Keratinocyte (primary cell): ENCODE measurements at regions not wholly inside any gene's neighbourhood (a gene's known extent, or its start where the extent isn't known, plus 50 kb on each side); places are given as distances from the start of the nearest gene placed in this dataset.

Source experiments
- DNase-seq: peaks from one replicate; pipeline ENCODE4 v3.0.0-alpha.2; 2011; ENCODE audit warnings: low read depth, missing footprints, low spot score
- FAIRE-seq: peaks from 2 replicates; lab custom pipeline; 2011; peaks lifted over from hg19 to GRCh38; lab: Jason Lieb, UNC
- H2AFZ ChIP-seq: 2 replicates; pipeline ENCODE4 v1.6.0; 2012; ENCODE audit warnings: low read length, control low read depth, inconsistent platforms; ENCODE audit not compliant: control insufficient read depth
- H3K27ac ChIP-seq: 2 replicates; pipeline ENCODE4 v1.5.1; 2011; ENCODE audit warnings: low read length; ENCODE audit not compliant: control insufficient read depth, insufficient read depth
- H3K27me3 ChIP-seq: 3 replicates; pipeline ENCODE4 v1.6.0; 2011; ENCODE audit warnings: low read length; ENCODE audit not compliant: control insufficient read depth, insufficient read depth; ENCODE audit errors: extremely low read depth
- H3K36me3 ChIP-seq, 2 experiments: 2 replicates in 1 of 2; 3 replicates in 1 of 2; pipeline ENCODE4 v1.5.1; 2011; ENCODE audit warnings: low read length in 2 of 2, mild to moderate bottlenecking in 1 of 2; ENCODE audit not compliant: control insufficient read depth in 2 of 2, insufficient read depth in 2 of 2; ENCODE audit errors: extremely low read depth in 1 of 2
- H3K4me1 ChIP-seq: 3 replicates; pipeline ENCODE4 v1.5.1; 2011; ENCODE audit warnings: low read length; ENCODE audit not compliant: control insufficient read depth, insufficient read depth; ENCODE audit errors: extremely low read depth
- H3K4me2 ChIP-seq: 3 replicates; pipeline ENCODE4 v1.6.0; 2011; ENCODE audit warnings: low read depth, low read length; ENCODE audit not compliant: control insufficient read depth, insufficient read depth; ENCODE audit errors: extremely low read depth
- H3K4me3 ChIP-seq, 3 experiments: fragments of 200-600 bp in 1 of 3; sonication (generic) in 1 of 3; 2 replicates in 2 of 3; 3 replicates in 1 of 3; pipeline ENCODE4 v1.5.1; 2011 to 2016; ENCODE audit warnings: low read length in 3 of 3, mild to moderate bottlenecking in 3 of 3, control low read depth in 2 of 3, inconsistent platforms in 1 of 3, low read depth in 1 of 3, mixed read lengths in 1 of 3, mixed run types in 1 of 3, moderate library complexity in 1 of 3; ENCODE audit not compliant: control insufficient read depth in 2 of 3, insufficient read depth in 2 of 3; ENCODE audit errors: extremely low read depth in 1 of 3
- H3K79me2 ChIP-seq: 2 replicates; pipeline ENCODE4 v1.6.0; 2012; ENCODE audit warnings: low read length; ENCODE audit not compliant: control insufficient read depth, insufficient read depth
- H3K9ac ChIP-seq: 3 replicates; pipeline ENCODE4 v1.6.0; 2011; ENCODE audit warnings: low read length; ENCODE audit not compliant: control insufficient read depth, insufficient read depth; ENCODE audit errors: extremely low read depth
- H3K9me1 ChIP-seq: 3 replicates; pipeline ENCODE4 v1.6.0; 2011; ENCODE audit warnings: low read length; ENCODE audit not compliant: control insufficient read depth, insufficient read depth; ENCODE audit errors: extremely low read depth
- H3K9me3 ChIP-seq: 2 replicates; pipeline ENCODE4 v1.5.1; 2012; ENCODE audit warnings: low read depth, low read length; ENCODE audit not compliant: control insufficient read depth
- H4K20me1 ChIP-seq: 3 replicates; pipeline ENCODE4 v1.6.0; 2011; ENCODE audit warnings: low read length; ENCODE audit not compliant: control insufficient read depth, insufficient read depth; ENCODE audit errors: extremely low read depth
- EZH2 ChIP-seq: IDR thresholded peaks from one replicate; pipeline ENCODE4 v1.6.1; 2012; ENCODE audit warnings: inconsistent platforms, mild to moderate bottlenecking, low read length, moderate library complexity
- dilution Hi-C: fragments of 300-500 bp; cut with MboI; formaldehyde crosslinking; loops from one replicate; pipeline ENCODE4 v1.7.0; 2020; ENCODE audit warnings: low sequenced_read_pairs; ENCODE audit not compliant: extremely low pct_ligation_motif_present
- TF ChIP-seq, protein P1 (sequence below), 3 experiments: IDR thresholded peaks in 1 of 3; conservative IDR thresholded peaks in 1 of 3; optimal IDR thresholded peaks in 1 of 3; 2 replicates in 2 of 3; 3 replicates in 1 of 3; pipeline versions ENCODE3 to v1.5.1; 2011; ENCODE audit warnings: low read length in 3 of 3, mild to moderate bottlenecking in 3 of 3, moderate library complexity in 2 of 3, control low read depth in 1 of 3, inconsistent platforms in 1 of 3; ENCODE audit not compliant: insufficient read depth in 2 of 3; ENCODE audit errors: extremely low read depth in 1 of 3

DNA sequence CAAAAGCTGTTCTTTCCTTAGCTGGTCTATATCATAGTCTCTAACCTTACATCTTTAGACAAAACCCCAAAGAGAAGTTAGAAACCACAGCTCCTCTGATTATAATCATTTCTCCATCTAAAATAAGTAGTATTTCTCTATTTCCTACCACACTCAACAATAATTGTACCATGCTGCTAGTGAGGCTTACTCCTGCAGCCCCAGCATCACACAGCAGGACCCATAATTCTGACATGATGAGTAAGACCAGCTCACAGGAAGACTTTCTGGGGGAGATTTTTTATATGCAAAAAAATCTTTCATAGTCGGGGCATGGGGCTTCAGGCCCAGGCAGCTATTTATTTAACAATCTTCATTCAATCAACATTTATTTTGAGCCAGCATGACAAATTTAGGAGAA lies 441.6 kb downstream of the DYNC2H1 start:
- no peaks in the 10 kb centered on the region for H3K79me2 ChIP-seq
- no peak for FAIRE-seq
- no peak overlapping the region for H2AFZ ChIP-seq
- H3K9ac ChIP-seq: no peak overlapping the region
- H3K4me2 ChIP-seq: no peak overlapping the region
- no peaks in the 10 kb centered on the region for H4K20me1 ChIP-seq
- dilution Hi-C loops: no loop called here
- no peaks in the 10 kb centered on the region for H3K27me3 ChIP-seq
- H3K4me3 ChIP-seq: no peak overlapping the region
- no peaks in the 10 kb centered on the region for H3K36me3 ChIP-seq
- H3K4me1 ChIP-seq: no peaks in the 10 kb centered on the region
- no peaks in the 10 kb centered on the region for H3K9me1 ChIP-seq
- DNase-seq: no peak
- no peaks in the 10 kb centered on the region for H3K9me3 ChIP-seq
- H3K27ac ChIP-seq: no peak overlapping the region
- no peak for TF ChIP-seq EZH2

GRCh38 chr11:103552086-103552485 lies 442.9 kb downstream of the DYNC2H1 start:
- Histone ChIP-seq H3K36me3 (no peaks in the 10 kb centered on the region), H2AFZ (no peak overlapping the region), H3K4me3 (no peak overlapping the region), H3K4me2 (no peak overlapping the region), H4K20me1 (no peaks in the 10 kb centered on the region), H3K9me1 (no peaks in the 10 kb centered on the region), H3K27ac (no peak overlapping the region), H3K79me2 (no peaks in the 10 kb centered on the region), H3K4me1 (no peaks in the 10 kb centered on the region), H3K27me3 (no peaks in the 10 kb centered on the region), H3K9me3 (no peaks in the 10 kb centered on the region), H3K9ac (no peak overlapping the region)
- no peak for FAIRE-seq
- dilution Hi-C loops: no loop called here
- TF ChIP-seq, protein P1, sequence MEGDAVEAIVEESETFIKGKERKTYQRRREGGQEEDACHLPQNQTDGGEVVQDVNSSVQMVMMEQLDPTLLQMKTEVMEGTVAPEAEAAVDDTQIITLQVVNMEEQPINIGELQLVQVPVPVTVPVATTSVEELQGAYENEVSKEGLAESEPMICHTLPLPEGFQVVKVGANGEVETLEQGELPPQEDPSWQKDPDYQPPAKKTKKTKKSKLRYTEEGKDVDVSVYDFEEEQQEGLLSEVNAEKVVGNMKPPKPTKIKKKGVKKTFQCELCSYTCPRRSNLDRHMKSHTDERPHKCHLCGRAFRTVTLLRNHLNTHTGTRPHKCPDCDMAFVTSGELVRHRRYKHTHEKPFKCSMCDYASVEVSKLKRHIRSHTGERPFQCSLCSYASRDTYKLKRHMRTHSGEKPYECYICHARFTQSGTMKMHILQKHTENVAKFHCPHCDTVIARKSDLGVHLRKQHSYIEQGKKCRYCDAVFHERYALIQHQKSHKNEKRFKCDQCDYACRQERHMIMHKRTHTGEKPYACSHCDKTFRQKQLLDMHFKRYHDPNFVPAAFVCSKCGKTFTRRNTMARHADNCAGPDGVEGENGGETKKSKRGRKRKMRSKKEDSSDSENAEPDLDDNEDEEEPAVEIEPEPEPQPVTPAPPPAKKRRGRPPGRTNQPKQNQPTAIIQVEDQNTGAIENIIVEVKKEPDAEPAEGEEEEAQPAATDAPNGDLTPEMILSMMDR (optimal IDR thresholded peaks at IDR 0.05 in 1 of 3, IDR thresholded peaks at IDR 0.05 in 1 of 3, conservative IDR thresholded peaks at IDR 0.05 in 1 of 3; ENCODE audit: extremely low read depth in 1 of 3, insufficient read depth in 2 of 3, low read length in 3 of 3): no peak
- no peak for TF ChIP-seq EZH2
- no peak for DNase-seq

DNA sequence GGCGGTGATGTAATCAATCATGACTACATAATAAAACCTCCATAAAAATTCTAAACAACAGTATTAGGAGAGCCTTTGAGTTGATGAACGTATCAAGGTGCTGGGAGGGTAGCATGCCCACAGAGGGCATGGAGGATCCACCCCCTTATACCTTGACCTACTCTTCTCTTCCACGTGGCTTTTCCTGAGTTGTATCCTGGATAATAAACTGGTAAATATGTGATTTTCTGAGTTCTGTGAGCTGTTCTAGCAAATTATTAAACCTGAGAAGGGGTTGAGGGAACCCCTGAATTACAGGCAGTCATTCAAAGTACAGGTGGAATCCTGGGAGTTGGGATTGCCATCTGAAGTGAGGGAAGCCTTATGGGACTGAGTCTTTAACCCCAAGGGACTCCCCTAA lies 446.9 kb downstream of the DYNC2H1 start:
- no peak for FAIRE-seq
- DNase-seq: no peak
- H3K4me1 ChIP-seq: no peaks in the 10 kb centered on the region
- H3K9me3 ChIP-seq: no peaks in the 10 kb centered on the region
- no peaks in the 10 kb centered on the region for H3K79me2 ChIP-seq
- H3K9me1 ChIP-seq: no peaks in the 10 kb centered on the region
- H4K20me1 ChIP-seq: no peaks in the 10 kb centered on the region
- H2AFZ ChIP-seq: no peak overlapping the region
- H3K4me3 ChIP-seq: no peak overlapping the region
- H3K27ac ChIP-seq: no peak overlapping the region
- dilution Hi-C loops: no loop called here
- H3K27me3 ChIP-seq: no peaks in the 10 kb centered on the region
- no peak overlapping the region for H3K4me2 ChIP-seq
- no peak overlapping the region for H3K9ac ChIP-seq
- no peak for TF ChIP-seq EZH2
- TF ChIP-seq, protein P1 (optimal IDR thresholded peaks at IDR 0.05 in 1 of 3, IDR thresholded peaks at IDR 0.05 in 1 of 3, conservative IDR thresholded peaks at IDR 0.05 in 1 of 3; ENCODE audit: extremely low read depth in 1 of 3, insufficient read depth in 2 of 3, low read length in 3 of 3): no peak
- no peaks in the 10 kb centered on the region for H3K36me3 ChIP-seq
